B cell (primary cell): ENCODE measurements at regions not wholly inside any gene's neighbourhood (a gene's known extent, or its start where the extent isn't known, plus 50 kb on each side); places are given as distances from the start of the nearest gene placed in this dataset.

Experiments
- CTCF ChIP-seq: fragments of 200-600 bp; IDR thresholded peaks from one replicate; pipeline ENCODE4 v1.8.0; 2022; ENCODE audit warnings: antibody characterized with exemption, mild to moderate bottlenecking
- EZH2 ChIP-seq: IDR thresholded peaks from 2 replicates; pipeline ENCODE4 v1.6.1; 2012; ENCODE audit warnings: borderline replicate concordance, low read depth, mild to moderate bottlenecking, moderate library complexity, low read length; ENCODE audit not compliant: insufficient read depth, poor library complexity, severe bottlenecking

GRCh38 chr1:88608139-88608943, 75.7 kb upstream of the PKN2 start:
- TF ChIP-seq CTCF (peak; percentile 69), EZH2 (no peak)
